HepG2 (cell line): ENCODE measurements at regions not wholly inside any gene's neighbourhood (a gene's known extent, or its start where the extent isn't known, plus 50 kb on each side); places are given as distances from the start of the nearest gene placed in this dataset.

ENCODE experiments used
- TF ChIP-seq, protein P1 (sequence below): IDR thresholded peaks from 2 replicates; pipeline ENCODE4 v1.6.1; 2016; ENCODE audit warnings: missing compliant biosample characterization, missing genetic modification reagents, borderline replicate concordance
- TF ChIP-seq, protein P2 (sequence below): sonication (generic); formaldehyde crosslinking; IDR thresholded peaks from 2 replicates; pipeline ENCODE4 v1.5.0; 2020; ENCODE audit warnings: mild to moderate bottlenecking, missing genetic modification reagents, moderate library complexity

- TF ChIP-seq, protein P1, sequence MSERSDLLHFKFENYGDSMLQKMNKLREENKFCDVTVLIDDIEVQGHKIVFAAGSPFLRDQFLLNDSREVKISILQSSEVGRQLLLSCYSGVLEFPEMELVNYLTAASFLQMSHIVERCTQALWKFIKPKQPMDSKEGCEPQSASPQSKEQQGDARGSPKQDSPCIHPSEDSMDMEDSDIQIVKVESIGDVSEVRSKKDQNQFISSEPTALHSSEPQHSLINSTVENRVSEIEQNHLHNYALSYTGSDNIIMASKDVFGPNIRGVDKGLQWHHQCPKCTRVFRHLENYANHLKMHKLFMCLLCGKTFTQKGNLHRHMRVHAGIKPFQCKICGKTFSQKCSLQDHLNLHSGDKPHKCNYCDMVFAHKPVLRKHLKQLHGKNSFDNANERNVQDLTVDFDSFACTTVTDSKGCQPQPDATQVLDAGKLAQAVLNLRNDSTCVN: no peak
- TF ChIP-seq, protein P2, sequence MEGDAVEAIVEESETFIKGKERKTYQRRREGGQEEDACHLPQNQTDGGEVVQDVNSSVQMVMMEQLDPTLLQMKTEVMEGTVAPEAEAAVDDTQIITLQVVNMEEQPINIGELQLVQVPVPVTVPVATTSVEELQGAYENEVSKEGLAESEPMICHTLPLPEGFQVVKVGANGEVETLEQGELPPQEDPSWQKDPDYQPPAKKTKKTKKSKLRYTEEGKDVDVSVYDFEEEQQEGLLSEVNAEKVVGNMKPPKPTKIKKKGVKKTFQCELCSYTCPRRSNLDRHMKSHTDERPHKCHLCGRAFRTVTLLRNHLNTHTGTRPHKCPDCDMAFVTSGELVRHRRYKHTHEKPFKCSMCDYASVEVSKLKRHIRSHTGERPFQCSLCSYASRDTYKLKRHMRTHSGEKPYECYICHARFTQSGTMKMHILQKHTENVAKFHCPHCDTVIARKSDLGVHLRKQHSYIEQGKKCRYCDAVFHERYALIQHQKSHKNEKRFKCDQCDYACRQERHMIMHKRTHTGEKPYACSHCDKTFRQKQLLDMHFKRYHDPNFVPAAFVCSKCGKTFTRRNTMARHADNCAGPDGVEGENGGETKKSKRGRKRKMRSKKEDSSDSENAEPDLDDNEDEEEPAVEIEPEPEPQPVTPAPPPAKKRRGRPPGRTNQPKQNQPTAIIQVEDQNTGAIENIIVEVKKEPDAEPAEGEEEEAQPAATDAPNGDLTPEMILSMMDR (CRISPR knock-in tag): no peak
Observed at GRCh38 chr13:107364658-107365057, 796.7 kb upstream of the ARGLU1 start.
